ENCODE measurements at regions not wholly inside any gene's neighbourhood (a gene's known extent, or its start where the extent isn't known, plus 50 kb on each side); places are given as distances from the start of the nearest gene placed in this dataset.

- TF ChIP-seq SIN3A (IDR thresholded peaks at IDR 0.05; ENCODE audit: borderline replicate concordance, insufficient read depth, low read length), result no peak
- no peak for TF ChIP-seq TAF1 (IDR thresholded peaks at IDR 0.05; ENCODE audit: borderline replicate concordance, insufficient read depth, low read length)
- TF ChIP-seq, protein P1, sequence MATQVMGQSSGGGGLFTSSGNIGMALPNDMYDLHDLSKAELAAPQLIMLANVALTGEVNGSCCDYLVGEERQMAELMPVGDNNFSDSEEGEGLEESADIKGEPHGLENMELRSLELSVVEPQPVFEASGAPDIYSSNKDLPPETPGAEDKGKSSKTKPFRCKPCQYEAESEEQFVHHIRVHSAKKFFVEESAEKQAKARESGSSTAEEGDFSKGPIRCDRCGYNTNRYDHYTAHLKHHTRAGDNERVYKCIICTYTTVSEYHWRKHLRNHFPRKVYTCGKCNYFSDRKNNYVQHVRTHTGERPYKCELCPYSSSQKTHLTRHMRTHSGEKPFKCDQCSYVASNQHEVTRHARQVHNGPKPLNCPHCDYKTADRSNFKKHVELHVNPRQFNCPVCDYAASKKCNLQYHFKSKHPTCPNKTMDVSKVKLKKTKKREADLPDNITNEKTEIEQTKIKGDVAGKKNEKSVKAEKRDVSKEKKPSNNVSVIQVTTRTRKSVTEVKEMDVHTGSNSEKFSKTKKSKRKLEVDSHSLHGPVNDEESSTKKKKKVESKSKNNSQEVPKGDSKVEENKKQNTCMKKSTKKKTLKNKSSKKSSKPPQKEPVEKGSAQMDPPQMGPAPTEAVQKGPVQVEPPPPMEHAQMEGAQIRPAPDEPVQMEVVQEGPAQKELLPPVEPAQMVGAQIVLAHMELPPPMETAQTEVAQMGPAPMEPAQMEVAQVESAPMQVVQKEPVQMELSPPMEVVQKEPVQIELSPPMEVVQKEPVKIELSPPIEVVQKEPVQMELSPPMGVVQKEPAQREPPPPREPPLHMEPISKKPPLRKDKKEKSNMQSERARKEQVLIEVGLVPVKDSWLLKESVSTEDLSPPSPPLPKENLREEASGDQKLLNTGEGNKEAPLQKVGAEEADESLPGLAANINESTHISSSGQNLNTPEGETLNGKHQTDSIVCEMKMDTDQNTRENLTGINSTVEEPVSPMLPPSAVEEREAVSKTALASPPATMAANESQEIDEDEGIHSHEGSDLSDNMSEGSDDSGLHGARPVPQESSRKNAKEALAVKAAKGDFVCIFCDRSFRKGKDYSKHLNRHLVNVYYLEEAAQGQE (IDR thresholded peaks at IDR 0.05; ENCODE audit: insufficient read depth in 1 of 2, low read depth in 2 of 2, low read length in 2 of 2), result no peak
- TF ChIP-seq POLR2AphosphoS5 (IDR thresholded peaks at IDR 0.05; ENCODE audit: low read depth, low read length), result no peak
Observed at GRCh38 chr20:58150772-58151171, 77.7 kb downstream of the ANKRD60 start.
